G401 (cell line): ENCODE measurements at regions not wholly inside any gene's neighbourhood (a gene's known extent, or its start where the extent isn't known, plus 50 kb on each side); places are given as distances from the start of the nearest gene placed in this dataset.
A peak's percentile ranks its signal among the peaks of the same experiment; 100 is the strongest.

ENCODE experiments used
- DNase-seq: peaks from one replicate; pipeline ENCODE4 v3.0.0-alpha.2; 2015; ENCODE audit warnings: low spot score
- in situ Hi-C: cut with HindIII; loops from 2 replicates; pipeline ENCODE4 v1.10.0; 2016; ENCODE audit warnings: low sequenced_read_pairs, mixed read lengths

GRCh38 chr15:81529481-81529880, 155.5 kb upstream of the TMC3 start:
- no peak for DNase-seq
- in situ Hi-C loops, result no loop called here

GRCh38 chr15:81526029-81526428, 152.0 kb upstream of the TMC3 start:
- in situ Hi-C loops, result no loop called here
- DNase-seq, result no peak

GRCh38 chr15:81524496-81524895, 150.5 kb upstream of the TMC3 start:
- in situ Hi-C loops, result no loop called here
- no peak for DNase-seq

- in situ Hi-C loops, result no loop called here
- DNase-seq, result no peak
These were observed 149.9 kb upstream of the TMC3 start for GRCh38 chr15:81523867-81524266.

GRCh38 chr15:81520480-81520879, 146.5 kb upstream of the TMC3 start:
- in situ Hi-C loops, result no loop called here
- no peak for DNase-seq

- in situ Hi-C loops, result no loop called here
- DNase-seq, result no peak
These were observed 142.4 kb upstream of the TMC3 start for GRCh38 chr15:81516461-81516860.

- in situ Hi-C loops, result no loop called here
- no peak for DNase-seq
These were observed 142.0 kb upstream of the TMC3 start for GRCh38 chr15:81516012-81516411.

GRCh38 chr15:81514725-81515124, 140.7 kb upstream of the TMC3 start:
- in situ Hi-C loops, result no loop called here
- DNase-seq, result no peak

- in situ Hi-C loops, result no loop called here
- no peak for DNase-seq
These were observed 137.1 kb upstream of the TMC3 start for GRCh38 chr15:81511138-81511537.

GRCh38 chr15:81507831-81508230, 133.8 kb upstream of the TMC3 start:
- in situ Hi-C loops, result no loop called here
- DNase-seq, result no peak

GRCh38 chr15:81506936-81507335, 132.9 kb upstream of the TMC3 start:
- in situ Hi-C loops, result no loop called here
- DNase-seq, result no peak

- in situ Hi-C loops, result no loop called here
These were observed 132.1 kb upstream of the TMC3 start for GRCh38 chr15:81506071-81506470.

GRCh38 chr15:81504170-81504905, 130.3 kb upstream of the TMC3 start:
- DNase-seq, result no peak
- in situ Hi-C loops, result no loop called here

More at GRCh38 chr15:81506071-81506470, 132.1 kb upstream of the TMC3 start:
- DNase-seq, result no peak

GRCh38 chr15:81502439-81502838, 128.4 kb upstream of the TMC3 start:
- in situ Hi-C loops, result no loop called here
- DNase-seq, result no peak

GRCh38 chr15:81500081-81500480, 126.1 kb upstream of the TMC3 start:
- in situ Hi-C loops, result no loop called here
- DNase-seq, result no peak

- in situ Hi-C loops, result no loop called here
- DNase-seq, result no peak
These were observed 124.3 kb upstream of the TMC3 start for GRCh38 chr15:81498294-81498693.

GRCh38 chr15:81497238-81497637, 123.2 kb upstream of the TMC3 start:
- in situ Hi-C loops, result no loop called here
- DNase-seq, result peak; percentile 95

GRCh38 chr15:81495780-81496467, 121.9 kb upstream of the TMC3 start:
- in situ Hi-C loops, result no loop called here
- DNase-seq, result no peak

- DNase-seq, result no peak
- in situ Hi-C loops, result no loop called here
These were observed 119.1 kb upstream of the TMC3 start for GRCh38 chr15:81492969-81493645.

GRCh38 chr15:81492331-81492968, 118.4 kb upstream of the TMC3 start:
- peak; percentile 88 for DNase-seq
- in situ Hi-C loops, result no loop called here
